HG03159 (cell line): ENCODE measurements at regions not wholly inside any gene's neighbourhood (a gene's known extent, or its start where the extent isn't known, plus 50 kb on each side); places are given as distances from the start of the nearest gene placed in this dataset.

Experiments
- ATAC-seq: cut with Tn5 transposase; IDR thresholded peaks from one replicate; pipeline ENCODE4 v1.9.1; 2021; ENCODE audit warnings: mild to moderate bottlenecking, moderate library complexity; ENCODE audit not compliant: unreplicated experiment

DNA sequence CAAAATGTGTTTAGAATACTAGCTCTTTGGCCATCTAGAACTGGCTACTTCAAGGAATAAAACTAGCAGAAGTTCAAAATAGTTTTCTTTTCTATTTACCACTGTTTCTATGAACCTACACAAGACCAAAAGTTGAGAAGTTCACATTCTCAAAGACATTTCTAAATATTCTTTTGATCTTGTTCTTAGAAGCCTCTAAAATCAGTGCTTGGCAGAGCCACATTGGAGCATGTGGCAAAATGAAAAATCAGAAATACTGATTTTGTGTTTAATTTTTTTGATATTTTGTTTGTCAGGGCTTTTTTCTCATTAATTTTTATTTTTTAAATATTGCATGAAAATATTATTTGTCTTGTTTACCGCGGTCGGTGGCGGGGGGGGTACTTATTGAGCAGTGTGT lies 853.8 kb upstream of the INTU start:
- no peak for ATAC-seq

DNA sequence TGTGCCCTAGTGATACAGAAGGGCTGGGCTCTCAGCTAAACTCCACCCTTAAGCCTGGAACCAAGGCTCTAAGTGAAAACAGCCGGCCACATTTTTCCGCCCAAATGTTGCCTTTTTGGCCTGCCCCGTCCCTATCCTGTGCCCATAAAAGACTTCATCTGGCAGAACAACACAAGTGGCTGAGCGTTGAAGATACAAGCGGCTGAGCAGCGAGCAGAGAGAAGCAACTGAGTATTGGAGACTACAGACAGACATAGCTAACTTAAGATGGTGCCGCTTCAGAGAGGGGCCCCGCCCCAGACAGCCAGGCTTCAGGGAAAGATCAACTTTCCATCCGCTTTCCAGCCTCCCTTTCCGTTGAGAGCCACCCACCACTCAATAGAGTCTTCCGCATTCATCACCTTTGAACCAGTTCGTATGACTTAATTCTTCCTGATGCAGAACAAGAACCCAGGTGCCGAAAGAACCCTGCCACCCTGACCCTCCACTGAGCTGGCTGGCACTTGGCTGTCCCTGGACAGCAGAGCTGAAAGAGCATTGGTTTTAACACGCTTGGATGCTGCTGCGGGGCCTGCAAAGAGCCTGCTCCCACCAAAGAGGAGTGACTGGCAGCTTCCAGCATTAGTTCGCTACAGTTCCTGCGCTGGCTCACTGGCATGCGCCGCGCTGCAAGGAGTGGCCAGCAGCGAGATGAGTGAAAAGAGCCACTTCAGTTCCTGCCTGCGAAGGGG lies 853.2 kb upstream of the INTU start:
- no peak for ATAC-seq

DNA sequence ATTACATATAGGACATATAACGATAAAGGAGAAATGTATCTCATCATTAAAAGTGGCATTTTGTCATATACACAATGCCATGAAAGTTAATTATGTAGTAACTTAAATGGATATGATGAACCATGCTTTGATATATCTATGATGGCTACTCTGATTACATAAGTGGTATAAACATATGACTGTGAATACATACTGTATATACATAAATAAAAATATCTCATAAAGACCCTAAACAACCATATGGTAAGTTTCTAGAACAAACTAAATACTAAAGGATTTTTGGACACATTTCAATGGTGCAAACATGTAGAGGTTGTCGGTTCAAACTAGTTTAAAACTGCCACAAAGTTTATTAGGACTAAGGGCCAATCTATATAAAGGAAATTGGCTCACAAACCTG lies 849.6 kb upstream of the INTU start:
- ATAC-seq = no peak

DNA sequence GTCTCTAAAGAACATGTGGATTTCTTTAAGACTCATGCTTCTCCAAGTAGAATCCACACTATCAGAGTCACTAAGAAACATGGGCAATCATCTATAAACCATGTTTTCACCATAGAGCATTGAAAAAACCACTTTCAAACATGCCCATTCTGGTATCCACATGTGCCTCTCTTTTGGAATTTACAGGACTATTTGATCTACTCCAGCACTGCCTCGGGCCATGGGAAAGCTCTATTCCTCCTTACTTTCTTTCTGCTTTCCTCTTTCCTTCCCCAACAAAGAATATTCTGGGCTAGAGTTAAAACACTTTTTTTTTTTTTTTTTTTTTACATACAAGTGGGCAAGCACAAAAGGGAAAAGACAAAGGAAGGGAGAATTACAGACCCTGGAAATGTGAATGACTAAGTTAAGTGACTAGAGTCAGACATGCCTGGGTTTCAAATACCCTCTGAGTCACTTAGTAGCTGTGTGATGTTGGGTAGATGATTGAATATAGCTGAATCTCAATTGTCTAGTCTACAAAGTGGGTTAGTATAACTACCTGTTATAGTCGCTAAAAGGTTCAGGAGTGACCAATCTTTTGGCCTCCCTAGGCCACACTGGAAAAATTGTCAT lies 847.7 kb upstream of the INTU start:
- no peak for ATAC-seq

GRCh38 chr4:126790633-126791032 lies 842.1 kb upstream of the INTU start:
- no peak for ATAC-seq

- no peak for ATAC-seq
These were observed 838.4 kb upstream of the INTU start for GRCh38 chr4:126794363-126794762.

DNA sequence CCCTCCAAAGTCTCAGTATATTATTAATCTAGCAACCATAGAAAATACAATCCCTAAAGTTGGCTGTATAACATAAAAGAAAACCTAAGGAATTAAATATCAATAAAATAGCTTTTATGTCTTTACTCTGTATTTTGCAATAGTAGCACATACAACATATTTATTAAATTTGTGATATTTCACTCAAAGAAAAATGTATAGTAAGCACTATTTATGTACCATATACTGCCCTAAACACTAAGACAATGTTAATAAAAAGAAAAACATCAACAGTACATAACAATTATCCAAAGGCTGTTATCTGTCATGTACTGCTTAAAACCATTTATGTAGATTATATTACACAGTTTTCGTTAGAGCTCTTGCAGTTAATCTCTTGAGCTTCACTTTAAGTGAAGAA lies 834.5 kb upstream of the INTU start:
- no peak for ATAC-seq

- no peak for ATAC-seq
These were observed 833.3 kb upstream of the INTU start for GRCh38 chr4:126799416-126799815.

DNA sequence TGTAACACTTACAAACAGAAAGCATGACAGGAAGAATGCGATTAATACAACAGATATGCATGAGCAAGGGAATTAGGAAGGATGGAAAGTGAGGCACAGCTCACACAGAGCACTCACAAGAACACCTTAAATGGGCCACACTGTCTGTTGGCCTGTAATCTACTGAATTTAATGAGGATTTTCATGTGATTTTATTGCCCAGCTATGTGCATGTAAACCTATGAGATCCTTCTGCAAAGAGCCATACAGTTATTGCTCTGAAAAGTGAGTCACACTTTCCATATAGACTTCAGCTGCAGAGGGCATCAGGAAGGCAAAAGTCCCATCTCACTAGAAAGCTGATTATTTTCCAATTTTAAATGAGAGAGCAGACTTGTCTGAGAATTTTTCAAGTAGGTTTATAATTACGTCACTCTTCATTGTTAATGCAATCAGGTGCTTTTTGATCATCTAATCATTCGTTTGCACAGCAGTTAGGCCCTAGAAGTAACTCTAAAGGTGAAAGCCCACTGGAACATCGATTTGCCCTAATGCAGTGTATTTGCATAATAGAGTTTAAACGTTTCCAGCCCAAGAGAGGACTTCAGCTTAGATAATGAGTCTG lies 832.7 kb upstream of the INTU start:
- ATAC-seq = no peak

DNA sequence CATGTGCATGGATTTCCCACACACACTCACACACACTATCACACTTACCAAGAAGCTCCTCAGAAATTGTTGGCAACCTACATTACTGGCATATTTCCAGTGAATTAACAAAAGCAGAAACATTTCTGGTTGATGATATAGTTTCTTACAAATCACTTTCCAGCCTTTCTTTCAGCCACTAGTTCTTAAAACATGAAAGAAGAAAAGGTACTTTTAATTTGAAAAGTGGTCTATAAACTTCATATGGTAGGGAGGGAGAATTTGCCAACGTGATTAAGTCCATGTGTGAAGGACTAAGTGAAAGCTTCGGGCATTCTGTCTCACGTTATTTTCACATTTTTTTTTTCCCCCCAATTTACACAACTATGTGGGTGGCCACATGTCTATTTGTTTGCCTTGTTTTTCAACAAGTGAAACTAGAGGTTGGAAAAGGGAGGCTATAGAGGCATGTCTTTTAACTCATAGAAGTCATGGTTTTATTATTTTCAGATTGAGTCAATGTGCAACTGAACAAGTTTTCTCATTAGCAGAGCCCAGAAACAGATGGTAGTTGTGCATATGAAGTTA lies 832.1 kb upstream of the INTU start:
- no peak for ATAC-seq

DNA sequence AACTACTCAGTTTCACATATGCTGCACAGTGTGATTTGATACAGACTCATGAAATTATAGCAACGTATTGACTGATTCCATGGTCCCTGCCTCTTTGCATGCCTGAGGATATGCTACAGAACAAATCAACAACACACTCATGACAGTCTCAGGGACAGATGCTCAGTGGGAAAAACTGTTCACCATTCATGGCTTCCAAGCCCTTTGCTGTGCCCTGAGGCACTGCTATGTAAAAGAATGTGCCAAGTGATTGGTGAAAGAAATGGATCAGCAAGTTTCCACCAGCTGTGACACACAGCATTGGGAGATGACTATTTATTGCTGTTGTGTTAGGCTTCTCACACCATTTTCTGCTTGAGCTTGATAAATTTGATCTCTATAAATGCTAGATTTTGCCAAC lies 825.6 kb upstream of the INTU start:
- ATAC-seq = no peak

GRCh38 chr4:126812076-126812475 lies 820.7 kb upstream of the INTU start:
- ATAC-seq = no peak

- ATAC-seq = no peak
These were observed 812.1 kb upstream of the INTU start for GRCh38 chr4:126820631-126821030.

- no peak for ATAC-seq
These were observed 811.6 kb upstream of the INTU start for GRCh38 chr4:126821152-126821551.

DNA sequence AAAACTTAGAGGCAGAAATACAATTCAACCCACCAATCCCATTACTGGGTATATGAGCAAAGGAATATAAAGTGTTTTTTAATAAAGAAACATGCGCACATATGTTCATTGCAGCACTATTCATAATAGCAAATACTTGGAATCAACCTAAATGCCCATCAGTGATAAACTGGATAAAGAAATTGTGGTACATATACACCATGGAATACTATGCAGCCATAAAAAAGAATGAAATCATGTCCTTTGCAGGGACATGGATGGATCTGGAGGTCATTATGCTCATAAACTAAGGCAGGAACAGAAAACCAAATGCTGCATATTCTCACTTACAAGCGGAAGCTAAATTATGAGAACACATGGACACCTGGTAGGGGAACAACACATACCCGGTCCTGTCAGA lies 807.7 kb upstream of the INTU start:
- ATAC-seq = no peak

GRCh38 chr4:126827669-126828068 lies 805.1 kb upstream of the INTU start:
- ATAC-seq = no peak

DNA sequence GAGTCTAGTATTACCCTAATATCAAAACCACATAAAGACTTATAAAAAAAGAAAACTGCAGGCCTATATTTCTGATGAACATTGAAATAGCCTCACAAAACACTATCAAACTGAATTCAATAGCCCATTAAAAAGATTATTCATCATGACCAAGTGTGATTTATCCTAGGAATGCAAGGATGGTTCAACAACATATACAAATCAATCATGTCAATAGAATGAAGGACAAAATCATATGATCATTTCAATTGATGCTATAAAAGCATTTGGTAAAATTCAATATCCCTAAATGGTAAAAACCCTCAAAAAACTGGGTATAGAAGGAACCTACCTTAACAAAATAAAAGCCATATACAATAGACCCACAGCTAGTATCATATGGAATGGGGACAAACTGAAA lies 797.9 kb upstream of the INTU start:
- ATAC-seq = no peak

GRCh38 chr4:126838941-126839679 lies 793.6 kb upstream of the INTU start:
- no peak for ATAC-seq

DNA sequence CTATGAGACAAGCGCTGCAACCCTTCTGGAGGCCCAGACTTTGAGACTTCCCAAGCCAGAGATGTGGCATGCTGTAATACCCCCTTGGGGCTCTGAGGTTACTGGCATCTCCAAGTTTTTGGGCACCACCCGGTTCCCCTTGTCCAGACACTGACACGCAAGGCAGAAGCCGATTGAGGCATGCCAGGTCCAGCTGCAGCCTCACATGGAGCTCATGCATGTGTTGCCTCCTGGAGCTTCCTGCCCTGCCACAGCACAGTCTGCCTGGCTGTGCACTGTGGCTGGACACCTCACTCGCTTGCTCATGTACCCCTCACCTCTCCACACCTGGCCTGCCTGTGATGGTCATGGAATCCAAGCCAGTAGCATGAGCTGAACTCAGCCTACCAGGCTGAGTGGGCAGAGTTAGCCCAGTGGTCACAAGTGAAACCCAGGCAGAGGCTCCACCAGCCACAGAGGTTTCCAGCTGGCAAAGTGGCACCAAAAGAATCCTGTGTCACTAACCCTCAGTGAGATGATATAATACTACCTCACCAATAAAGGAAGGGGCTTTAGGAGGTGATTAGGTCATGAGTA lies 789.2 kb upstream of the INTU start:
- ATAC-seq = no peak

GRCh38 chr4:126850286-126850685 lies 782.5 kb upstream of the INTU start:
- peak; percentile 45 for ATAC-seq

GRCh38 chr4:126851391-126851790 lies 781.4 kb upstream of the INTU start:
- no peak for ATAC-seq
